GM19240 (cell line): ENCODE measurements at regions not wholly inside any gene's neighbourhood (a gene's known extent, or its start where the extent isn't known, plus 50 kb on each side); places are given as distances from the start of the nearest gene placed in this dataset.
"Not testable (repeated sequence)": the region's sequence is repeated elsewhere in the genome, so short reads cannot be mapped to it uniquely, and the experiment has no call there.

Experiments used
- DNase-seq: peaks from one replicate; pipeline ENCODE4 v3.0.0; 2011; ENCODE audit warnings: low spot score; ENCODE audit not compliant: insufficient read length

DNA sequence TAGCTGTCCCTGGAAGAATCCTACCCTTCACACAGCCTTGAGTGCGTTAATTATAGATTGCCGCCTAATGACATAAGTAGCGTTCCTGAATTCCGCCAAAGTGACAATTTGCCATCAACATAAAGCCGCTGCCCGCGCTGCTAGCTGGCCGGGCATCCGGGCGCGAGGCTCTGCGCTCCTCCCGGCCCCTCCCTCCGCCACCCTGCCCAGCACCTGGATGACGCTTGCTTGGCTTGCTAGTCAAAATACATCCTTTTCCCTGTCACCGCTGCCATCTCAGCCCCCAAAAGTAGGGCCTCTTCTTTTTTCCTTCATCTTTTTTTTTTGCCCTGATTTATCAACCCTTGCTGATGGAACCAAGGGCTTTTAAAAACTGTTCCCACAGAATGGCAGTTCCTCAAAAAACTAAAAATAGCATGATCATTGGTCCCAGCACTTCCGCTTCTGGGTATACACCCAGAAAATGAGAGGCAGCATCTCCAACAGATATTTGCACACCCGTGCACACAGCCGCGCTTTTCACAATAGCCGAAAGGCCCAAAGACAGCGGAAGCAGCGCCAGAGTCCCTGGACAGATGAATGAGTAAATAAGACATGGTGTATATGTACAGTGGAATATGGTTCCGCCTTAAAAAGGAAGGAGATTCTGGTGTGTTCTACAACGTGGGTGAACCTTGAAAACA, 235.2 kb downstream of the BCL11B start:
- no peak for DNase-seq

DNA sequence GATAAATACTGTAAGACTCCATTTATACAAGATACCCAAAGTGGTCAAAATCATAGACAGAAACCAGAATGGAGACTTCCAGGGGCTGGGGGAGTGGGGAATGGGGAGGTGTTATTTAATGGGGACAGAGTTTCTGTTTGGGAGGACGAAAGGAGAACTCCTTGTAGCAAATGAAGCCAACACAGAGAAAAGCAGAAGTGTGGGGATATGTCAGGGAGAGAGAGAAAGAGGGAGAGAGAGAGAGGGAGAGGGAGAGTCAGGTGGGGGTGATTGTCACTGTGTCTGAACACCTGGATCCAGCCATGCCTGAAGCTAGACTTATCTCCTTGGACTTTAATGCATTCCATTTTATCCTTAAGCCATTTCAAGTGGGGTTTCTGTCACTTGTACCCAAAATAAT, 234.7 kb downstream of the BCL11B start:
- not testable (repeated sequence) for DNase-seq

DNA sequence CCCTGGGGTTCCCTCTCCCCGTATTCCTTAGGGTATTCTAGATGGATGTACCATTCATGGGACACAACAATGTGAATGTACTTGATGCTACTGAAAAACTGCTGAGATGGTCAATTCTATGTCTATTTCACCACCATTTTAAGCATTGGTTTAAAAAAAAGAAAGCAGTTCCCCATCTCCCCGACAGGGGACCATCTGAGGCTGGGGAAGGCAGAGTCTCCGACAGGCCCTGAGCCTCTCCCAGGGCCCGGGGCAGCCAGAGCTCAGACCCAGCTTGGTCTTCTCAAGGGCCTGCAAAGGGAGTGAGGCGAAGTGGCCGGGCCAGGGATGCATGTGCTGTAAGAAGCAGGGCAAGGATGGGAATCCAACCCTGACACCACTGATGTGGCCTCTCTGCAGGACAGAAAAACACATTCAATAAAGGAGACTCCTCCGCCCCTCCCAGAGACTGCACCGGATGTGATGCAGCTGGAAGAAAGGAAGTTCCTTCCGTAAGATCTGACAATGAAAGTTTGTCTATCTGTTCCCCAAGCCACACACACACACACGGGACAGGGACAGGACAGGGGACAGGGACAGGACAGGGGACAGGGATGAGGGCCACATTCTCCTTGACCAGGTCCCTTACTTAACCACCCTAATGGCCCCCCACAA, 234.1 kb downstream of the BCL11B start:
- DNase-seq: no peak

DNA sequence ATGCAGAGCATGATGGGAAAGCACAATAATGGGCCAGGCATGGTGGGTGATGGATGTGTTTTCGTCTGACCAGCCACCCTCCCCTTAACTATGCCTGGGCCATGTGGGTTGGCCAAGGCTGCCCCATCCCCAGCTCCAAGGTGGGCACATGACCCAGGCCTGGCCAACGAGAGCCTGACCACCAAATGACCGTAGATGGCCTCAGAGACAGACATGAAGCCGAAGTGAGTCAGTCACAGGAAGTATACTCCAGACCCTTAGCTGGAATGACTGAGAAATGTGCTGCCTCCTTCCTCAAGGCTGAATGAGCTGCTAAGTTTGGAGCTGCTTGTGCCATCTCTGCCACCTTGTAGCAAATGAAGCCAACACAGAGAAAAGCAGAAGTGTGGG, 233.6 kb downstream of the BCL11B start:
- no peak for DNase-seq

DNA sequence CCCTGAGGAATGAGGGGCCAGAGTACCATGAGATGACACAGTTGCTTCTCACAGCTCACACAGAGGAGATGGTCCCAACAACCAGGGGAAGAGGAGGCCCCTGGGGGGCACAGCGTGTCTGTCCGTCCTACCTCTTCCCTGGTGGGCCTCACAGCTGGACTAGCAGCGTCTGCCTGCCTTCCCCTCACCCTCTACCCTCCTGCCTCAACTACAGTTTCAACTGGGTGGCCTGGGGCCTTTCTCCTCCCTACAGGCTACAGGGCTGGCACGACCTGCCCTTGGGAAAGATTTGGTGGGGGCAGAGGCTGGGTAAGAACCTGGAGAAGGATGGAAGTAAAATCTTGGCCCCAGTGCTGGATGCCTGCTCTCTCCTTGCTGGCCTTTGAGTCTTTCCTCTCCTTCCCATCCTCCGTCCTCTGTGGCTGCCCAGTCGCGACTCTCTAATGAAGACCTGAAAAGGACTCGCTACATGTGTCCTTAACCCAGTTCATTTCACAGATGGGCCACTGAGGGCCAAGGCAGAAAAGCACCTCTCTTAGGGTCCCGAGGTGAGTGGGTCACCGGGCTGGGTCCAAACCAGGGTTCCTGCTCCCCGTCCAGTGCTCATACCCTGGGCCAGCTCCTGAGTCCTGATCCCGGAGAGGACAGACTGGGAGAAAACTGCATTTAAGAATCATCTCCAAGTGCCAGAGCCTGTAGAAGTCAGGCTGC, 232.5 kb downstream of the BCL11B start:
- DNase-seq: no peak

DNA sequence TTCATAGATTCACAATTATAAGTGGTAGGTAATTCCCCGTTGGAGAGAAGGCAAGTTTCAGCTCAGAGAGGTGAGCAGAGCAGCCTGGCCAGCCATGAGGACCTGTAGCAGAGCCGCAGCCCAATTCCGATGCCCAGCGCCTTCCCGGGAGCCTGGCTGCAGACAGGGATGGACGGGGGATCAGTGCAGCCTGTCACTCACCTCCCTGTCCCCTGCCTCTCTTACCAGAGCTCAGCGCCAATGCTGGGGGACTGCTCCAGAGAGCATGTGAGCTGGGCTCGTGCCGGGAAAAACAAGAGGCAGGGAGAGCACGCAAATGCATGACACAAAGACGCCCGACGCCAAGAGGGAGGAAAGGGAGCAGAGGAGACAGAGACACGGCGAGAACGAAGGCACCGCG, 231.9 kb downstream of the BCL11B start:
- DNase-seq: no peak

DNA sequence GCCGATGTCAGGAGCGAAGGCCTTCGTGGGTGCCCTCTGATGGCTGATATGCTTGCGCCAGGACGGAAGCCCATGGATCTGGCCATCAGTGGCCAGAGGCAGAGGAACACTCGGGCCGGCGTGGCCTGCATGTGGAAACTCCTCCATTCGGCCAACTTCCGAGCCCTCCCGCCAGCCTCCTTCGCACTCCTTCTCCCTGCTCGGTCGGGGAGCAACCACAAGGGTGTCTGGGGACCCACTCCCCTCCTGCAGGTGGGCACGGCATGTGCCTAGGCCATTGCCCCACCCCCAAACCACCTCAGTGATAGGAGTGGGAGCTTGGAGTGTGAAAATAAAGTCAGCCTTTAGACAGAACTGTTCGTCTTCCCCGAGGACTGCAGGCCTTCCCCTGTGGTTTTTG, 231.3 kb downstream of the BCL11B start:
- no peak for DNase-seq

DNA sequence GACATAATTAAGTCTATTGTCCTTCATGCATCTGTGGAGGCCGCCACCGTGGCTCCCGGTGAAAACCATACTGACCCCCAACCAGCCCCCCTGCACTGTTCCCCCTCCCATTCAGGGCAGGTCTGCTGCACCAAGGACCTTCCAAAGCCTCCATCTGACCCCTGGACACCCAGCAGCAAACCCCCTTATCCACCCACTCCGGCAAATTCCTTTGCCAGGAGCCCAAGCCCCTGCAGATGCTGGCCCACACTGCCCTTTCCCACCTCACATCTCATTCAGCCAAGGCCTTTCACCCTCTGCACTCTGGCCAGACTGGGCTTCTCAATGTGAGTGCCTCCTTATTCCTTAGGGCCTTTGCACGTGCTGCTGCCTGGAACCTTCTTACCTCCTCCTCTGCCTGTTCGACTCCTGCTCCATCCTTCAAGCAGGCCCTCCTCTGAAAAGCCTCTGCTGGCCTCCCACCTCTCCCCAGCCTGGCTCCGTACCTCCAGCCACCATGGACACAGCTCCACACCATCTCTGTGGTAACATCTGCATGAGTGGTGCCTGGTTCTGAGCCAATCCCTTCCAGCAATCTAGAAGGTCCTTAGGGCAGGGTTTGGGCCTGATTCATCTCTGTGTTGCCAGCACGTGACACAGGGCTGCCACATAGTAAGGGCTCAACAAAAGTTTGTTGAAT, 230.7 kb downstream of the BCL11B start:
- no peak for DNase-seq

DNA sequence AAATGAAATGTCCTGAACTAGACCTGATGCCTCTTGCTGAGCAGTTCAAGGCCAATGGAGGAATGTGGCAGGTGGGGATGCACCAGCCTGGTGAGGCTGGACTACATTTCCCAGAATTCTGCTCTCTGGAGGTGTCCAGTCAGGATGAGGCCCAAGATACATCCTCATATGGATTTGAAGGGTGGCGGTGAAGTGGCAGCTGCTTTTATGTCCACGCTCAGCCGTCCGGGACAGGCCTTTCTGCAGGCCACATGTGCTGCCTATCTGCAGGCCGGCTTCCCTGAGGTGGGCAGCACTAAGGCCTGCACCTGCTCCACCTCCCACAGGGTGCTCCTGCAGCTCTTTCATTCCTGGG, 230.2 kb downstream of the BCL11B start:
- no peak for DNase-seq

DNA sequence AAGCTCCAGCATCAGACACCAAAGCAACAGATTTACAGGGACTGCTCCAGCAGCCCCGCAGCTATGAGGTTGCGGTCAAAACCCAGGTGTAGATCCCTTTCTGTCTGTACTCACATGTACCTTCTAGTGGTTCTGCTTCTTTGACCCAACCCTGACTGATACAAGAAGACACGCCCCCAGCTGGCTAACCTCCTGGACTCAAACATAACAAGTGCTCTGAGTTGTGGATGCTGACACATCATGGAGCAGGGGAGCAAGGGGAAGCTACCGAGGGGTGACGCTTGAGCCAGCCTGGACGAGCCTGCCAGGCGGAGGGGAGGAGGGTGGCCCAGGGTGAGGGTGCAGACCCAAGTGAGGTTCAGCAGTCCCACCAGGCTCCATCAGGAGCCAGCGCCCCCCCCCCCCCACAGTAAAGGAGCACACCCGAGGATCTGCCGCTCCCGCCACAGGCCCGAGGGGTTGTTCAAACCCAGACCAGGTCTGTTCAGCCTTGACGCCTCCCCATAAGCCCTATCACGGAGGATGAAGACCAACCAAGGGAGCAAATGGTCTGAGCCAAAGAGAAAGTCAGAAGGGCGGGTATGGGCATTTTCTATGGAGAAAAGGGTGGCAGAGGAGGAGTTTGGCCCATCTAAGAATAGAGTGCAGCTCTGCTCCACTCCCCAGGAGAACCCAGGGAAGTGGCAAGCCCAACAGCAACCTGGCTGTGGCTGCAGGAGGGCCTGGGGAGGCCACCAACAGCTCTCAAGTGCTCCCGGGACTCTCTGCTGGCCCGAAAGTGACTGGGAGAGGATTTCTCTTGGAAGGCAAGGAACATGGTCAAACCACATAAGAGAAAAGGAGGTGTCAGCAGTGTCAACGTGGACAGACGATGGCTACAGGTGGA, 229.4 kb downstream of the BCL11B start:
- no peak for DNase-seq

DNA sequence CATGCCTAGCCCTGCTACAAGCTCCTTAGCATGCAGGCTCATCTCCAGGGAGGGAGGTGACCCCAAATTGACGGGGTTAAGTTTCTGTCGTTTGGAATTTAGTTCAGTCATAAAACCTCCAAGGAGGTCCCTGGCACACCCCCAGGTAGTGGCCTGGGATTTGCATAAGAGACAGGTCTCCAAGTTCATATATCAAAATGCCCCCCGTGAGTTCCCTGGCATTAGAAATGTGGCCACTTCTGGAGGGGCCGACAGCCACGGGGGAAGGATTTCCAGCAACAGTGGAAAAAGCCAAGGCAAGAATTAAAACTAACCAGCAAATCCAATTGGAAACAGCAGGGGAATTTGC, 228.8 kb downstream of the BCL11B start:
- DNase-seq: no peak

DNA sequence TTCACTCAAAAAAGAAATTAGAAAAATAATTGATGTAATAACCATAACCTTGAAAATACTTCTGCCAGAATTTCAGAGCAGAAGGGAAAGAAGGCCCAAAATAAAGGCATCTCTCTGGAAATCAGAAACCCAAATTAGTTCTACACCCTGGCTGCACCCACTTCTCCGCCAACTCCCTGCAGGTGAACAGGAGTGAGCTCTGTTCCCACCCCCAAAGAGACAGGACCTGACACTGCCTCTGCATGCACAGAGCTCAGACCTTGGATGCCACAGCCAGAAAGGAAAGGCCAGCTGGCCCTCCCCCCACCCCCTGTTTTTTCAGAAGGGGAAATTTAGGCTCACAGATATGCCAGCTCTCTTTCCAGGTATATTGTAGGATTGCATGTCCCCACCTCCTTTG, 228.2 kb downstream of the BCL11B start:
- no peak for DNase-seq

DNA sequence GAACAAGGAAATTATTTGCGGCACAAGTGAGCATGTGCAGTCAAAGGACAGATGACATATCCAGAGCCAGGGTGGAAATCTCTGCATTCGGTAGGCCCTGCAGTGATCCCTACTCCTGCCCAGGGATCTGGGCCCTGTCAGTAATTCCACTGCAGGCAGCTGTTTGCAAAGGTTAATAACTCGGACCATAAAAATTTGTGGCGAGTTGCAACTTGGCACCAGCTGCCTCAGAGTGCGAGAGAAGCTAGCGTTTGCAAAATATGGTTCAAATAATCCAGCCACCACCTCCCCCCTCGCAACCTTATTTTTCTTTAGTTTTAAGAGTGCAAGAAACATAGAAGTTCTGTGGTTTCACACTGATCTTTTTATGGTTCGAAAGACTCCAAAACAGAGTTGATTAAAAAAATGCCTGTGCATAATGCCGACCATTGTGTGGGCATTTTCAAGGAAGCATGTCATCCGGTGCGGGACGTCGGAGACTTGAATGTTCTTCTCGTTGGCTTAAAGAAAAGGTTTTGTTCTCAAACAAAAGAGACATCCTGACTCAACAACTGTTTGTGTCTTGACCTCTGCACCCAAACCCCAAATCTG, 224.5 kb downstream of the BCL11B start:
- DNase-seq: no peak

DNA sequence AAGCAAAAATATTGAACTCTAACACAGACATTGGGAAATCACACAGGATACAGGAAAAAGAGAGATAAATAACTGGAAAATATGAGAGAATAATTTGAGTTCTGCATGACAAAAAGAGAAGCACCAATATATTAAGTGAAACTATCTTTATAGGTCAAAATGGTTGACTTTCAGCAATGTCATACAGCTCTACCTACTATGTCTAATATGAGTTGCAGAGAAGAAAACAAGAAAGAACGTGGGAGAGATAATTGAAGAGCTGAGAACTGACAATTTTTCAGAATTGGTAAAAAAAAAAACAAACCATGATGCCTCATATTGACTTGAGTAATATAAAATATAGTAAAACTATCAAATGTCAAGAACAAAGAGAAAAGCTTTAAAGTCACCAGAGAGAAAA, 221.7 kb downstream of the BCL11B start:
- no peak for DNase-seq

DNA sequence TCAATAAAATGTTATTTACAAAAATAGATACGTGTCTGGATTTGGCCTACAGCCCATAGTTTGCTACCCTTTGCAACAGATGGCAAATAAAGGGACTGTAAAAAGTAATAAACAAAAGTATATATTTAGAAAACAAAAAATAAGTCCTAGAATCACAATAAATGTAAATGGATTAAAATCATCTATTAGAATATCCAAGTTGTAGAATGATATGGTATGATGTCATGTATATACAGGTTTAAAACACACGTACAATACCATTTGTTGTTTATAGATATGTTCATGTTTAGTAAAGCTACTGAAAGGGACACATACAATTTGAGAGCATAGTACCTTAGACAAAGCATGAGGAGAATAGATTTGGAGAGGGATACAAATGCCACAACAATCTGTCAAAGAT, 219.5 kb downstream of the BCL11B start:
- DNase-seq: no peak

DNA sequence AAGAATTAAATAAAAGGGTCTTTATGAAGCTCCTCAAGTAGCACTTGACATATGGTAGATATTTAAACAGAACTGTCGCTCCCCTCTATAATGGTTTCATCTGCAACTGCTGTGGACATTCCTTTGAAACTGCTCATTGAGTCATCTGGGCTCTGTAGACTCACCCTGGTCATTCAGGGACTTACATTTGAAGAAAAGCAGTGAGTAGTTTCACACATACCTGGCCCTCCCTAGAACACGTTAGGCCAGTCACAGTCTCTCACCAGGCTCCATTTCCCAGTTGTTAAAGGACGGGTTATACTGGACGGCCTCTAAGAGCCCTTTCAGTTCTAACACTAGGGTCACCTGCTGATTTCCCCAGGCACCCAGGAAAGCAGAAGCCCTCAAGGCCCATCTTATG, 217.0 kb downstream of the BCL11B start:
- no peak for DNase-seq

DNA sequence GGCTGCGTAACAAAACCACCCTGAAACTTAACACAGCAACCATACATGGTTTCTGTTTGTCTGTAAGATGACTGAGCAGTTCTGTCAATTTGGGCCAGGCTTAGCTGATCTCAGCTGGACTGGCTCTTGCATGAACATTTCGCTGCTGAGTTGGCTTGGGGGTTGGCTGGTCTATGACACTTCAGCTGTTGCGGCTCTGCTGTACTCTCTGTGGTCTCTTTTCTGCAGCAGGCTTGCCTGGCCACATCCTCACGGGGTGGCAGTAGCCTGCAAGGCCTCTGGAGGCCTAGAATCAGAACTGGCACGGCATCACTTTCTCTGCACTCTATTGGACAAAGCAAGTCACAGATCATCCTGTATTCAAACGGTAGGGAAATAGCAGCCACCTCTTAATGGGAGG, 216.2 kb downstream of the BCL11B start:
- DNase-seq: no peak

DNA sequence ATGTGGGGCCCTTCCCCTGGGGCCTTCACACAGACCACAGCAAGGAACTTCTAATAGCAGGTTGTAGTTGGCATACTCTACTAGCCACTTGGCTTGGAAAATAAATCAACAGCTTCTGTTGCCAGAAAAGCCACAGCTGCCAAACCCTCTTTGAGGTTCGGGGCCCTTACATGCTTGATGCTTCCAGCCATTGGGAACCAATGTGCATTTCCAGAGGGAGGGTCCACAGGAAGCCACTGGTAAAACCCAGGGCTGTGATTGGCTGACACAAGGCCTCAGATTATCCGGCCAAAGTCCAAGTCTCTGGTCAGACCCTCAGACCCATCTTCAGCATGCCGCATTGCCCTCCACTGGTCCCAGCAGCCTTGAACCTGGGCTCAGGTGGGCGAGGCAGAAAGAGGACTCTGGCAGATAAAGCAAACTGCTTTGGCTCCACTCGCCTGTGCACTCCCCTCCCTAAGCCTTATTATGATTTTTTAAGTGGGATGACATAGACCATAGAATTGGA, 214.4 kb downstream of the BCL11B start:
- no peak for DNase-seq

DNA sequence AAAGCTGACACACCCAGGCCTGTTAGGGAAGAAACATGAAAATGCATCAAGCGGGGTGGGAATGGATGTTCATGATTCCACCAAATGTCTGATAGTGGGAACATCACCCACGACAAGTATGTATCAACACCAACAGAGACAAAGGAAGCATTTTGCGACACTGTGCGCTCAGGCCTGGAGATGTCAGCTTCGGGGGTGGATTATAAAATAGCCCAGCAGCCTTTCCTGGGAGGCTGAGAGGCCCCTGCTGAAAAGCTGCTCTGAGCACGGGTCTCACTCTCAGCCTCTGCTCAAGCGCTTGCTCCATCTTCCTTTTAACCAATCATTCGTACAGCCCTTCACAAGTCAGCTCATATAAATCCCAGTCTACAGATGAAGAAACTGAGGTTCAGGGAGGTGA, 213.5 kb downstream of the BCL11B start:
- DNase-seq: no peak

DNA sequence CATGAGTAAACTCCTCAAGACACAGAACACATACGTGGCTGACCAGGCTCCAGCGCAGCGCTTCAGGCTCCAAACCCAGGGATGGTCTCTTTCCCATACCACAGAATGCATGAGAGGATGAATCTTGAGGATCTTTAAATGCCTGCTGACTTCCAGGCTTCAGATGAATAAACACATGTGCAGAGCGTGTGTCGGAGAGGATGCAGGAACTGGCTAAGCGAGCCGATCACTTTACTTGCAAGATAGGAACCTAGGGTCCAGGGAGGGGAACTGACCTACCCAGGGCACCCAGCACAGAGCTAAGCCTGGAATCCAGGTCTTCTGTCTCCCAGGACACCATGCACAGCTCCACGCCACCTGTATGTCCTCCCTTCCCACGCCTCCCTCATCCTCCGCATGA, 209.8 kb downstream of the BCL11B start:
- DNase-seq: no peak
